ENCODE measurements at regions not wholly inside any gene's neighbourhood (a gene's known extent, or its start where the extent isn't known, plus 50 kb on each side); places are given as distances from the start of the nearest gene placed in this dataset.
"Not testable (repeated sequence)": the region's sequence is repeated elsewhere in the genome, so short reads cannot be mapped to it uniquely, and the experiment has no call there.

- no peak for DNase-seq (ENCODE audit: low spot score)
Observed at GRCh38 chrX:68985135-68985755, 156.4 kb downstream of the EFNB1 start.

GRCh38 chrX:68983004-68983857, 154.4 kb downstream of the EFNB1 start:
- in situ Hi-C loops (cut with HindIII; ENCODE audit: low sequenced_read_pairs), result no loop called here
- DNase-seq (ENCODE audit: low spot score), result no peak

More at GRCh38 chrX:68985135-68985755, 156.4 kb downstream of the EFNB1 start:
- in situ Hi-C loops (cut with HindIII; ENCODE audit: low sequenced_read_pairs), result no loop called here

- in situ Hi-C loops (cut with HindIII; ENCODE audit: low sequenced_read_pairs), result no loop called here
- DNase-seq (ENCODE audit: low spot score), result no peak
Observed at GRCh38 chrX:68982476-68982875, 153.7 kb downstream of the EFNB1 start.

- in situ Hi-C loops (cut with HindIII; ENCODE audit: low sequenced_read_pairs), result no loop called here
- DNase-seq (ENCODE audit: low spot score), result no peak
Observed at GRCh38 chrX:68980906-68981616, 152.2 kb downstream of the EFNB1 start.

- in situ Hi-C loops (cut with HindIII; ENCODE audit: low sequenced_read_pairs), result no loop called here
- DNase-seq (ENCODE audit: low spot score), result no peak
Observed at GRCh38 chrX:68978655-68979054, 149.8 kb downstream of the EFNB1 start.

- DNase-seq (ENCODE audit: low spot score), result no peak
- in situ Hi-C loops (cut with HindIII; ENCODE audit: low sequenced_read_pairs), result no loop called here
Observed at GRCh38 chrX:68978255-68978654, 149.4 kb downstream of the EFNB1 start.

- no peak for DNase-seq (ENCODE audit: low spot score)
- in situ Hi-C loops (cut with HindIII; ENCODE audit: low sequenced_read_pairs), result no loop called here
Observed at GRCh38 chrX:68953331-68953730, 124.5 kb downstream of the EFNB1 start.

GRCh38 chrX:68951942-68952619, 123.3 kb downstream of the EFNB1 start:
- in situ Hi-C loops (cut with HindIII; ENCODE audit: low sequenced_read_pairs); DNase-seq (ENCODE audit: low spot score): not testable (repeated sequence)

- in situ Hi-C loops (cut with HindIII; ENCODE audit: low sequenced_read_pairs), result no loop called here
- no peak for DNase-seq (ENCODE audit: low spot score)
Observed at GRCh38 chrX:68950937-68951336, 122.1 kb downstream of the EFNB1 start.

- in situ Hi-C loops (cut with HindIII; ENCODE audit: low sequenced_read_pairs), result no loop called here
- DNase-seq (ENCODE audit: low spot score), result no peak
Observed at GRCh38 chrX:68947882-68948605, 119.2 kb downstream of the EFNB1 start.

- in situ Hi-C loops (cut with HindIII; ENCODE audit: low sequenced_read_pairs), result no loop called here
- DNase-seq (ENCODE audit: low spot score), result no peak
Observed at GRCh38 chrX:68945603-68946228, 116.9 kb downstream of the EFNB1 start.

- DNase-seq (ENCODE audit: low spot score), result no peak
- in situ Hi-C loops (cut with HindIII; ENCODE audit: low sequenced_read_pairs), result no loop called here
Observed at GRCh38 chrX:68945081-68945602, 116.3 kb downstream of the EFNB1 start.

GRCh38 chrX:68944211-68944610, 115.4 kb downstream of the EFNB1 start:
- in situ Hi-C loops (cut with HindIII; ENCODE audit: low sequenced_read_pairs), result no loop called here
- no peak for DNase-seq (ENCODE audit: low spot score)

GRCh38 chrX:68942840-68943239, 114.0 kb downstream of the EFNB1 start:
- no peak for DNase-seq (ENCODE audit: low spot score)
- in situ Hi-C loops (cut with HindIII; ENCODE audit: low sequenced_read_pairs), result no loop called here

GRCh38 chrX:68942104-68942503, 113.3 kb downstream of the EFNB1 start:
- in situ Hi-C loops (cut with HindIII; ENCODE audit: low sequenced_read_pairs), result no loop called here
- no peak for DNase-seq (ENCODE audit: low spot score)

GRCh38 chrX:68941385-68941952, 112.6 kb downstream of the EFNB1 start:
- DNase-seq (ENCODE audit: low spot score), result no peak
- in situ Hi-C loops (cut with HindIII; ENCODE audit: low sequenced_read_pairs), result no loop called here

- DNase-seq (ENCODE audit: low spot score), result no peak
- in situ Hi-C loops (cut with HindIII; ENCODE audit: low sequenced_read_pairs), result no loop called here
Observed at GRCh38 chrX:68940601-68941000, 111.8 kb downstream of the EFNB1 start.

- no peak for DNase-seq (ENCODE audit: low spot score)
- in situ Hi-C loops (cut with HindIII; ENCODE audit: low sequenced_read_pairs), result no loop called here
Observed at GRCh38 chrX:68939868-68940267, 111.0 kb downstream of the EFNB1 start.
